Endothelial cell of umbilical vein (primary cell): ENCODE measurements at regions not wholly inside any gene's neighbourhood (a gene's known extent, or its start where the extent isn't known, plus 50 kb on each side); places are given as distances from the start of the nearest gene placed in this dataset.

Experiments used
- JUN ChIP-seq: IDR thresholded peaks from 2 replicates; pipeline ENCODE4 v1.6.1; 2011; ENCODE audit warnings: borderline replicate concordance, low read depth; ENCODE audit not compliant: insufficient read length, insufficient read depth
- POLR2A ChIP-seq: IDR thresholded peaks from 2 replicates; pipeline ENCODE4 v1.6.1; 2012; ENCODE audit warnings: low read depth, mild to moderate bottlenecking, control low read depth, low read length
- POLR2AphosphoS5 ChIP-seq: IDR thresholded peaks from 2 replicates; pipeline ENCODE4 v1.6.1; 2012; ENCODE audit warnings: low read depth, mild to moderate bottlenecking, control low read depth, low read length, moderate library complexity; ENCODE audit not compliant: insufficient read depth
- TF ChIP-seq, protein P1 (sequence below), 2 donors: IDR thresholded peaks; 1 replicate in 1 of 2; 2 replicates in 1 of 2; pipeline ENCODE4 v1.5.1; 2011; ENCODE audit warnings: low read length in 2 of 2, mild to moderate bottlenecking in 2 of 2, moderate library complexity in 2 of 2, control low read depth in 1 of 2, inconsistent platforms in 1 of 2, low read depth in 1 of 2; ENCODE audit not compliant: insufficient read depth in 1 of 2; ENCODE audit errors: extremely low read depth in 1 of 2

DNA sequence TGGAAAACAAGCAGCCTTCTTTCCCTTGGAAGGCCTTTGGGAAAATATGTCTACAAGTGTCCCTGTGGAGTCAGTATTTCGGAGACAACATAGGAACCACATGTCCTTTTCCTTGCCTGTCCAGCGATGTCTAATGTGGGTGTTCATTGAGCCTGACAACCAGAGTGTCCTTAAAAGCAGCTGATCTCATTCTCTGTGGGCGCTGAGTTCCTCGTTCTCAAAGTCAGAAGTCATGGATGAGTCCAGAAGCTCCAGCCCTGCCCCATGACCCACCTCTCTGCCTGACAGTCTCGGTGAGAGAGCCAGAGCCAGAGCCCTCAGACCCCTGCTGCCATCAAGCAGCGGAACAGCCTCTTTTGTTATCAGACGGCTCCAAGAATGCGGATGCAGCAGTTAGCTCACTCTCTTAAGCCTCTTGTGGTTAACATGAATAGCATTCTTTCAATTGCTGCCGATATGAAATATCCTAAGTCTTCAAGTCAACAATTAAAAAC, 329.2 kb downstream of the TGFB2 start:
- TF ChIP-seq, protein P1, sequence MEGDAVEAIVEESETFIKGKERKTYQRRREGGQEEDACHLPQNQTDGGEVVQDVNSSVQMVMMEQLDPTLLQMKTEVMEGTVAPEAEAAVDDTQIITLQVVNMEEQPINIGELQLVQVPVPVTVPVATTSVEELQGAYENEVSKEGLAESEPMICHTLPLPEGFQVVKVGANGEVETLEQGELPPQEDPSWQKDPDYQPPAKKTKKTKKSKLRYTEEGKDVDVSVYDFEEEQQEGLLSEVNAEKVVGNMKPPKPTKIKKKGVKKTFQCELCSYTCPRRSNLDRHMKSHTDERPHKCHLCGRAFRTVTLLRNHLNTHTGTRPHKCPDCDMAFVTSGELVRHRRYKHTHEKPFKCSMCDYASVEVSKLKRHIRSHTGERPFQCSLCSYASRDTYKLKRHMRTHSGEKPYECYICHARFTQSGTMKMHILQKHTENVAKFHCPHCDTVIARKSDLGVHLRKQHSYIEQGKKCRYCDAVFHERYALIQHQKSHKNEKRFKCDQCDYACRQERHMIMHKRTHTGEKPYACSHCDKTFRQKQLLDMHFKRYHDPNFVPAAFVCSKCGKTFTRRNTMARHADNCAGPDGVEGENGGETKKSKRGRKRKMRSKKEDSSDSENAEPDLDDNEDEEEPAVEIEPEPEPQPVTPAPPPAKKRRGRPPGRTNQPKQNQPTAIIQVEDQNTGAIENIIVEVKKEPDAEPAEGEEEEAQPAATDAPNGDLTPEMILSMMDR (IDR thresholded peaks at IDR 0.05; ENCODE audit: extremely low read depth in 1 of 2, insufficient read depth in 1 of 2, low read depth in 1 of 2, low read length in 2 of 2) = peak in 1 of 2 donors; percentile 33
- peak; percentile 33 for TF ChIP-seq POLR2AphosphoS5
- TF ChIP-seq POLR2A = peak; percentile 23
- no peak for TF ChIP-seq JUN
